ENCODE measurements at regions not wholly inside any gene's neighbourhood (a gene's known extent, or its start where the extent isn't known, plus 50 kb on each side); places are given as distances from the start of the nearest gene placed in this dataset.
A peak's percentile ranks its signal among the peaks of the same experiment; 100 is the strongest.
"Not testable (repeated sequence)": the region's sequence is repeated elsewhere in the genome, so short reads cannot be mapped to it uniquely, and the experiment has no call there.

GRCh38 chrX:947262-947661, 265.2 kb downstream of the CRLF2 start:
- H3K27ac Mint-ChIP-seq, H3K9me3 Mint-ChIP-seq, DNase-seq, CTCF ChIA-PET, H3K36me3 Mint-ChIP-seq, H3K4me1 Mint-ChIP-seq, H3K4me3 Mint-ChIP-seq, H3K27me3 Mint-ChIP-seq: not testable (repeated sequence)

DNA sequence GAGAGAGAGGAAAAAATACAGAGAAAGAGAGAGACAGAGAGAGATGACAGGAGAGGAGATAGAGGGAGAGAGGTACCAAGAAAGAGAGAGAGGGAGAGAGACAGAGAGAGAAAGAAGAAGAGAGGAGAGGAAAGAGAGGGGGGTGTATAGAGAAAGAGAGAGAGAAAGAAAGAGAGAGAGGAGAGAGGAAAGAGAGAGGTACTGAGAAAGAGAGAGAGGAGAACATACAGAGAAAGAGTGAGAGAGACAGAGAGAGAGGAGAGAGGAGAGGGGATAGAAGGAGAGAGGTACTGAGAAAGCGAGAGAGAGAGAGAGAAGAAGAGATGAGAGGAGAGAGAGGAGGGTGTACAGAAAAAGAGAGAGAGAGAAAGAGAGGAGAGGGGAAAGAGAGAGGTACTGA, 269.4 kb downstream of the CRLF2 start:
- CTCF ChIA-PET = no interaction called here
- Mint-ChIP-seq H3K9me3 (peaks cover 7% of the 10 kb centered on the region), H3K4me1 (no peaks in the 10 kb centered on the region), H3K27ac (no peak overlapping the region), H3K36me3 (no peaks in the 10 kb centered on the region), H3K27me3 (peaks cover 19% of the 10 kb centered on the region), H3K4me3 (no peak overlapping the region)
- DNase-seq = no peak

- CTCF ChIA-PET = no interaction called here
- H3K4me3 Mint-ChIP-seq = no peak overlapping the region
- H3K36me3 Mint-ChIP-seq = no peaks in the 10 kb centered on the region
- H3K4me1 Mint-ChIP-seq = no peaks in the 10 kb centered on the region
- peaks cover 2% of the 10 kb centered on the region for H3K9me3 Mint-ChIP-seq
- H3K27me3 Mint-ChIP-seq = peaks cover 19% of the 10 kb centered on the region
- no peak for DNase-seq
- H3K27ac Mint-ChIP-seq = no peak overlapping the region
Measured at GRCh38 chrX:940691-941090, 271.8 kb downstream of the CRLF2 start.

DNA sequence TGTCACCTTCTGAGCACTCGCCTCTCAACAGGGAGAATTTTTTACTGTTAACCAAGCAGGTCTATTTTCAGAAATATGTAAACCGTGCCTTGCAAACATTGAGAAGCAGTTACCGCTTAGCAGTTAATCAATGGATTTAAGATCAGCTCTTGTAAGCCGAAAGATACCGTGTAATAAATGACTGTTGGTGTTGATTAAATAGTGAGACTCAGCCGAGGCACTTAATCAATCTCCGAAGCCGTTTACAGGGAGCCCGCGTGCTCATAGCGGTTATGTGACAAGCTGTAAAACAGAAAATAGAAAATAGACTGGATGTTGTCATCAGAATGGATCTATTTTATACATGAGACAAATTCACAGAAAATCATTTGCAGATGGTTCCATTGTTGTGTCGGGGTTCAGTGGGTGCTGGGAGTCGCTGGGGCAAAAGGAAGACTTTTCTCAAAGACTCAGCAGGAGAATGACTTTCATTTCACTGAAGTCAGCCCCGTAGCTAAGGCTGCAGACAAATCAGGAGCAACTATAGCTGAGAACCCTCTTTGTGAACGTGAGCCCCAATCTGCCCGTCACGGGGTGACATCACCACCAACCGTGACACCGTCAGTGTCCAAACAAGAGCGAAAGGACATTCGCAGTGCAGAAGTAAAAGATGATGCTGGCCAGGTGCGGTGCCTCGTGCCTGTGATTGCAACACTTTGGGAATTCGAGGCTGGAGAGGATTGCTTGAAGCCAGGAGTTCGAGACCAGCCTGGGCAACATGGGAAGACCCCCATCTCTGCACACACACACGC, 275.3 kb downstream of the CRLF2 start:
- CTCF ChIA-PET = no interaction called here
- Mint-ChIP-seq H3K9me3 (peaks cover 2% of the 10 kb centered on the region), H3K27ac (no peak overlapping the region), H3K4me1 (no peaks in the 10 kb centered on the region), H3K4me3 (no peak overlapping the region), H3K36me3 (no peaks in the 10 kb centered on the region), H3K27me3 (peaks cover 13% of the 10 kb centered on the region)
- no peak for DNase-seq

DNA sequence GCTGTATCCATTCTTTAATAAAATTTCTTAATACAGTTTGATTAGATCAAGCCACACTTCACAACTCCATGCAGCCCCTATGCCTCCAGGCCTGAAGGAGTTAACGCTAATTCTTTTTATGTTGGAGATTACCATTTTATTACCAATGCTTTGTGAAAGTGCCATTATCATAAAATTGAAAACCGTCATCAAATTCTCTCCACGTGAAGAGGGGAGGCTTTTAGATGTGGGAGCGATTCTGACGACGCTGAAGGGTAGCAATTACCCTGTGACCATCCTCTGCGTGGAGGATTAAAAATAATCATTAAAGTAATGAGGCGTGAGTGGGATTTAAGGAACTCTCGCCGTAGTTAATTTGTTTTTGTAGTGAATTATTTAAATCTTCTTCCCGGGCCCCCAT, 278.8 kb downstream of the CRLF2 start:
- Mint-ChIP-seq H3K4me1 (no peaks in the 10 kb centered on the region), H3K27me3 (no peaks in the 10 kb centered on the region), H3K9me3 (peaks cover 11% of the 10 kb centered on the region), H3K4me3 (no peak overlapping the region), H3K36me3 (no peaks in the 10 kb centered on the region), H3K27ac (no peak overlapping the region)
- CTCF ChIA-PET = no interaction called here
- DNase-seq = no peak

GRCh38 chrX:928606-929005, 283.8 kb downstream of the CRLF2 start:
- DNase-seq = no peak
- Mint-ChIP-seq H3K4me3 (no peak overlapping the region), H3K27me3 (no peaks in the 10 kb centered on the region), H3K9me3 (peaks cover 10% of the 10 kb centered on the region), H3K4me1 (no peaks in the 10 kb centered on the region), H3K27ac (no peak overlapping the region), H3K36me3 (no peaks in the 10 kb centered on the region)
- CTCF ChIA-PET = no interaction called here

DNA sequence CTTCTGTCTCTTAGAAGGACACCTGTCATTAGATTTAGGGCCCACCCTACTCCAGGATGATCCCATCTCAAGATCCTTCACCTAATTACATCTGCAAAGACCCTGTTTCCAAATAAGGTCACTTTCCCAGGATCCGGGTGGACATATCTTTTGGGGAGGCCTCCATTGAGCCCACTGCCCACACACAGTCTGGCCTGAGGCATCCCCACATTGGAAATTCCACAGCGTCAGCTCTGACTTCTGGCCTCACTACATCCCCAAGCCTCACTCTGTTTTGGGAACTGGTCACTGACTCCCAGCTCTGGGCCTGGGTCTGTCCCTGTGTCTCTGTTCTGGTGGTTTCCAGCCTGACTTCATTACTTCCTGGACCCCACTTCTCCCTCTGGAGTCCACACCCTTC, 285.5 kb downstream of the CRLF2 start:
- H3K27me3 Mint-ChIP-seq = no peaks in the 10 kb centered on the region
- no peak overlapping the region for H3K27ac Mint-ChIP-seq
- no peaks in the 10 kb centered on the region for H3K36me3 Mint-ChIP-seq
- CTCF ChIA-PET = no interaction called here
- H3K4me1 Mint-ChIP-seq = no peaks in the 10 kb centered on the region
- no peak overlapping the region for H3K4me3 Mint-ChIP-seq
- H3K9me3 Mint-ChIP-seq = peaks cover 10% of the 10 kb centered on the region
- DNase-seq = no peak

DNA sequence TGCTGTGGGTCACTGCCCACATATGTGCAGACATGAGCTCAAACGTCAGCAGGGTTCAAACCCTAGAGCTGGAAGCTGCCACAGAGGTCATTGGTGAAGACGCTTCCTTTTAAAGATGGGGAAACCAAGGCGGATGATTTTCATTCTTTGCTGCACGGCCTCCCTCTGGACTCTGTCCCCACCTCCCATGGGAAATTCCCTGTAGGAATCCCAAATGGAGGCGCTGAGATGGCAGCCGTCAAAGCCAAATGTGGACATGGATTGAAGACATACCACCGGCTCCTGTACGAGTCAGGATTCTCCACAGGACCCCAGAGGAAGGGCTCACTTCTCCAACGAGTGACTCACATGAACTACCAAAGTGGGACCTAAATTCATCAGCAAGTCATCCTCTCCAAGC, 286.4 kb downstream of the CRLF2 start:
- CTCF ChIA-PET = no interaction called here
- H3K4me3 Mint-ChIP-seq = no peak overlapping the region
- no peak overlapping the region for H3K27ac Mint-ChIP-seq
- peaks cover 8% of the 10 kb centered on the region for H3K9me3 Mint-ChIP-seq
- no peak for DNase-seq
- H3K4me1 Mint-ChIP-seq = no peaks in the 10 kb centered on the region
- no peaks in the 10 kb centered on the region for H3K36me3 Mint-ChIP-seq
- no peaks in the 10 kb centered on the region for H3K27me3 Mint-ChIP-seq

DNA sequence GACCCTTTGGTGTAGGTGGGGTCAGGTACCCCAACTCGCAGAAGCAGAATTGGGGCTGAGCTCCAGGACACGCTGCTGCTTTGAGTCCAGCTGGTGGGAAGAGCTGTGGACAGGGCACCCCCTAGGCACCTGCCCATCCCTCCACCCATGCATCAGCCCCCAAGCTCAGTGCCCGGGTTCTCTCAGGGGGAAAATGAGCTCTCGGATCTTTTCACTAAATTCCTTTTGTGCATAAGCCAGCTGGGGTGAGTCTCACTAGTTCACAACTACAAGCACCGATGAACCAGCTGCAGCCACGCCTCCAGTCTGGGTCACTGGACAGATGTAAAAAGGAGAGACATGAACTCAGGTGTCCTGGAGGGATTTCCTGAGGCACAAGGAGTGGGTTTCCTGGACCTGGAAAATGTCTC, 286.8 kb downstream of the CRLF2 start:
- Mint-ChIP-seq H3K9me3 (peaks cover 7% of the 10 kb centered on the region), H3K4me3 (no peak overlapping the region), H3K27ac (no peak overlapping the region), H3K36me3 (no peaks in the 10 kb centered on the region), H3K4me1 (no peaks in the 10 kb centered on the region), H3K27me3 (no peaks in the 10 kb centered on the region)
- no peak for DNase-seq
- CTCF ChIA-PET = no interaction called here

DNA sequence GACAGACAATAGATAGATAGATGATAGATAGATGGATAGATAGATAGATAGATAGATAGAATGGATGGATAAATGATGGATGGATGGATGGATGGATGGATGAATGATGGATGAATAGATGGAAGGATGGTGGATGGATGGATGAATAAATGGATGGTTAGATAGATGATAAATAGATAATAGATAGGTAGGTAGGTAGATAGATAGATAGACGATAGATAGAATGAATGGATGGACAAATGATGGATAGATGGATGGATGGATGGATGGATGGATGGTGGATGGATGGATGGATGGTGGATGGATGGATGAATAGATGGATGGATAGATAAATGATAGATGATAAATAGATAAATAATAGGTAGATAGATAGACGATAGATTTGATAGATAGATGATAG, 287.4 kb downstream of the CRLF2 start:
- CTCF ChIA-PET = no interaction called here
- DNase-seq = no peak
- Mint-ChIP-seq H3K27ac (no peak overlapping the region), H3K27me3 (no peaks in the 10 kb centered on the region), H3K36me3 (no peaks in the 10 kb centered on the region), H3K9me3 (peaks cover 7% of the 10 kb centered on the region), H3K4me1 (no peaks in the 10 kb centered on the region), H3K4me3 (no peak overlapping the region)

DNA sequence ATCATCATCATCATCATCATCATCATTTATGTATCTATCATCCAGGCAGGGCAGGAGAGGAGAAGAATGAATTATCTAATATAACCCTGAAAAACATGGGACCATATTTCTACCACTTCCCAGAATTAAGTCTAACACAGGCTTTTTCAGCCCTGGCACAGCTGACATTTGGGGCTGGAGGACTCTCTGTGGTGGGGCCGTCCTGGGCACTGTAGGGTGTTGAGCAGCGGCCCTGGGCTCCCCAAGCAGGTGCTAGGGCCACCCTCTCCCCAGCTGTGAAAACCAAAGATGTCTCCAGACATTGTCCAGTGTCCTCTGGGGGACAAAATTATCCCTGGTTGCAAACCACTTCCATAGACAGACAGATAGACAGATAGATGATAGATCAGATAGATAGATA, 288.4 kb downstream of the CRLF2 start:
- CTCF ChIA-PET = no interaction called here
- no peaks in the 10 kb centered on the region for H3K36me3 Mint-ChIP-seq
- no peak for DNase-seq
- H3K4me3 Mint-ChIP-seq = no peak overlapping the region
- no peaks in the 10 kb centered on the region for H3K4me1 Mint-ChIP-seq
- H3K27ac Mint-ChIP-seq = no peak overlapping the region
- H3K9me3 Mint-ChIP-seq = peaks cover 5% of the 10 kb centered on the region
- H3K27me3 Mint-ChIP-seq = no peaks in the 10 kb centered on the region

GRCh38 chrX:920234-920799, 289.7 kb downstream of the SHOX start:
- Mint-ChIP-seq H3K4me3 (no peak overlapping the region), H3K27ac (no peak overlapping the region), H3K36me3 (no peaks in the 10 kb centered on the region), H3K9me3 (peaks cover 5% of the 10 kb centered on the region), H3K27me3 (no peaks in the 10 kb centered on the region), H3K4me1 (no peaks in the 10 kb centered on the region)
- no peak for DNase-seq
- CTCF ChIA-PET = no interaction called here

- no peak for DNase-seq
- H3K36me3 Mint-ChIP-seq = no peaks in the 10 kb centered on the region
- H3K4me3 Mint-ChIP-seq = no peak overlapping the region
- H3K27me3 Mint-ChIP-seq = no peaks in the 10 kb centered on the region
- CTCF ChIA-PET = no interaction called here
- no peaks in the 10 kb centered on the region for H3K4me1 Mint-ChIP-seq
- H3K27ac Mint-ChIP-seq = no peak overlapping the region
- H3K9me3 Mint-ChIP-seq = peaks cover 9% of the 10 kb centered on the region
Measured at GRCh38 chrX:916230-916599, 285.6 kb downstream of the SHOX start.

DNA sequence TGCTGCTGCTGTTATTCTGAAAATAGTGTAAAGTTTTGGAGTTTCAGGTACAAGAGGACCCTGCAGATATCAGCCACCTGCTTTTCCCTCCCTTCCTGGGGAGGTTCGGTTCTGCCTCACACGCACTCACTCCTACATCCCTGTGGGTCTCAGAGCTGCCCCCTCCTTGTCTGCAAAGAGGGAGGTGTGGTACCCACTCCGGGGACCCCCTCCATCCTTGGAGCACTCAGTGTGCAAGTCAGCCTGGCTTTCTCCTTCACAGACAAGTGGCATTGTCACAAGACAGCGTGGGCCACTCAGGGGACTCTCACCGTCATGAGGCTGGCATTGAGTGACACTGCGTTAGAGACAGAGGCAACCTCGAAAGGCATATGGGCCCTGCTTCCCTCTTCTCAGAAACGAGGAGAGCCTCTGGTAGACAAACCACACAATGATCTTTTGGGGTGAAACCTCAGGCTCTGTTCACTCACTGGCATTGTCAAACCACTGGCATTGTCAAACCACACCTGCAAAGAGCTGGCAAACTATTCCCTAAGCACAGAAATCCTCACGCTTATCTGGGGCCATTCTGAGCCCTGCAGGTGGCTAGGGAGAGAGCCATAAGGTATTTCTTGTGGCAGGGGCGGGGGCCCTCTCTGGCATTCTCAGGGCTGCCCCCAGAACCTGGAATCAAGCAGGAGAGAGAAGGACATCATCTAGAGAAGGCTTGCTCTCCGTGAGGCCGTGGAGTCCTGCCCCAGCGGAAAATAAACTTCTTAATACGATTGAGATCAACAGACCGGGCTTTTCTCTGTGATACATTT, 285.0 kb downstream of the SHOX start:
- Mint-ChIP-seq H3K4me1 (no peaks in the 10 kb centered on the region), H3K36me3 (no peaks in the 10 kb centered on the region), H3K27me3 (no peaks in the 10 kb centered on the region), H3K4me3 (no peak overlapping the region), H3K9me3 (peaks cover 9% of the 10 kb centered on the region), H3K27ac (no peak overlapping the region)
- DNase-seq = peak; percentile 59
- CTCF ChIA-PET = no interaction called here

DNA sequence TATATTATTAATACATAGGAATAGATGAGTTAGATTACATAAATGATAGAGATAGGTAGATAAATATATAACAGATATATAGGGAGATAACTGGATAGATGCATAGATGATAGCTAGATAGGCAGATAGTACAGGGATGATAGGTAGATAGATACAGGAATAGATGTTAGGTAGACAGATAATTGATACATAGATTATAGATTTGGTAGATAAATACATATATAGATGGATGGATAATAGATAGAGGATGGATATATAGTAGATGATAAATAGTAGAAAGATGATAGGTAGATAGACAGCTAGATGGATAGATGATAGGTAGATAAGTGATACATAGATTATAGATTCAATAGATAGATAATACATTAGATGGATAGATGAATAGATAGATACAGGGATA, 283.6 kb downstream of the SHOX start:
- Mint-ChIP-seq H3K27me3 (no peaks in the 10 kb centered on the region), H3K36me3 (no peaks in the 10 kb centered on the region), H3K4me1 (no peaks in the 10 kb centered on the region), H3K27ac (no peak overlapping the region), H3K9me3 (peaks cover 4% of the 10 kb centered on the region), H3K4me3 (no peak overlapping the region)
- DNase-seq = no peak
- CTCF ChIA-PET = no interaction called here
